ENCODE measurements at regions not wholly inside any gene's neighbourhood (a gene's known extent, or its start where the extent isn't known, plus 50 kb on each side); places are given as distances from the start of the nearest gene placed in this dataset.
"Not testable (repeated sequence)": the region's sequence is repeated elsewhere in the genome, so short reads cannot be mapped to it uniquely, and the experiment has no call there.

GRCh38 chr16:5240278-5240626, 142.7 kb upstream of the EEF2KMT start:
- intact Hi-C loops (cut with micrococcal nuclease); H3K9me1 ChIP-seq (ENCODE audit: insufficient read depth, low read length); ATAC-seq (ENCODE audit: low read depth); H2AK9ac ChIP-seq (replicated peaks; ENCODE audit: low read depth, low read length, poor library complexity); dilution Hi-C loops (cut with HindIII; ENCODE audit: low sequenced_read_pairs, unreplicated experiment); H3K56ac ChIP-seq (ENCODE audit: extremely low read depth, insufficient read depth, low read length); POLR2A ChIA-PET (ENCODE audit: unreplicated experiment); H3K9me3 ChIP-seq (ENCODE audit: control insufficient read depth, insufficient read depth, low read length); H2BK120ac ChIP-seq (ENCODE audit: low read depth, low read length); H3K4me1 ChIP-seq (ENCODE audit: control insufficient read depth, insufficient read depth, low read length); H3K27ac ChIP-seq (ENCODE audit: insufficient read depth, low read length); in situ Hi-C loops (cut with MboI; ENCODE audit: low sequenced_read_pairs); H3K9ac ChIP-seq (ENCODE audit: low read depth, low read length); CTCF ChIA-PET; H2AK5ac ChIP-seq (ENCODE audit: low read depth, low read length); H4K5ac ChIP-seq (ENCODE audit: low read depth, low read length); H2AFZ ChIP-seq (replicated peaks; ENCODE audit: low read length, poor library complexity); H2BK20ac ChIP-seq (ENCODE audit: low read depth, low read length); H3K4ac ChIP-seq (ENCODE audit: low read depth, low read length); H4K20me1 ChIP-seq (ENCODE audit: insufficient read depth, low read length); H4K91ac ChIP-seq (ENCODE audit: insufficient read depth, low read depth, low read length); H3K4me2 ChIP-seq (ENCODE audit: low read depth, low read length); H3K4me3 ChIP-seq (ENCODE audit: insufficient read depth, low read depth, low read length); H3K36me3 ChIP-seq (ENCODE audit: control insufficient read depth, insufficient read depth, low read length); H3K27me3 ChIP-seq (ENCODE audit: control insufficient read depth, insufficient read depth, low read length); H3K18ac ChIP-seq (ENCODE audit: low read depth, low read length); DNase-seq; H2BK15ac ChIP-seq (ENCODE audit: low read depth, low read length); BruUV-seq (replicated peaks); H3K79me1 ChIP-seq (ENCODE audit: low read depth in 1 of 2, low read length in 2 of 2); H3K14ac ChIP-seq (replicated peaks; ENCODE audit: low read depth, low read length); H2BK5ac ChIP-seq (ENCODE audit: low read depth, low read length, poor library complexity, severe bottlenecking); H3K23ac ChIP-seq (ENCODE audit: low read depth, low read length); H4K8ac ChIP-seq (ENCODE audit: low read depth in 2 of 2, low read length in 2 of 2): not testable (repeated sequence)
- WGBS, 2 experiments (ENCODE audit: extremely low coverage in 2 of 2, insufficient read length in 1 of 2), result no CpG with 5 or more reads among the region's 18 CpGs
